ENCODE measurements at regions not wholly inside any gene's neighbourhood (a gene's known extent, or its start where the extent isn't known, plus 50 kb on each side); places are given as distances from the start of the nearest gene placed in this dataset.

- TF ChIP-seq, protein P1, sequence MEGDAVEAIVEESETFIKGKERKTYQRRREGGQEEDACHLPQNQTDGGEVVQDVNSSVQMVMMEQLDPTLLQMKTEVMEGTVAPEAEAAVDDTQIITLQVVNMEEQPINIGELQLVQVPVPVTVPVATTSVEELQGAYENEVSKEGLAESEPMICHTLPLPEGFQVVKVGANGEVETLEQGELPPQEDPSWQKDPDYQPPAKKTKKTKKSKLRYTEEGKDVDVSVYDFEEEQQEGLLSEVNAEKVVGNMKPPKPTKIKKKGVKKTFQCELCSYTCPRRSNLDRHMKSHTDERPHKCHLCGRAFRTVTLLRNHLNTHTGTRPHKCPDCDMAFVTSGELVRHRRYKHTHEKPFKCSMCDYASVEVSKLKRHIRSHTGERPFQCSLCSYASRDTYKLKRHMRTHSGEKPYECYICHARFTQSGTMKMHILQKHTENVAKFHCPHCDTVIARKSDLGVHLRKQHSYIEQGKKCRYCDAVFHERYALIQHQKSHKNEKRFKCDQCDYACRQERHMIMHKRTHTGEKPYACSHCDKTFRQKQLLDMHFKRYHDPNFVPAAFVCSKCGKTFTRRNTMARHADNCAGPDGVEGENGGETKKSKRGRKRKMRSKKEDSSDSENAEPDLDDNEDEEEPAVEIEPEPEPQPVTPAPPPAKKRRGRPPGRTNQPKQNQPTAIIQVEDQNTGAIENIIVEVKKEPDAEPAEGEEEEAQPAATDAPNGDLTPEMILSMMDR (IDR thresholded peaks at IDR 0.05; ENCODE audit: extremely low read depth in 1 of 2, insufficient read depth in 1 of 2, low read depth in 1 of 2, low read length in 2 of 2) = no peak
- TF ChIP-seq MYC (IDR thresholded peaks at IDR 0.05; ENCODE audit: low read depth, low read length) = no peak
- no peak for TF ChIP-seq POLR2AphosphoS5 (IDR thresholded peaks at IDR 0.05; ENCODE audit: insufficient read depth, low read depth, low read length)
- no peak for TF ChIP-seq EZH2 (IDR thresholded peaks at IDR 0.05; ENCODE audit: borderline replicate concordance, low read depth, low read length, severe bottlenecking)
- no peak for TF ChIP-seq POLR2A (IDR thresholded peaks at IDR 0.05; ENCODE audit: low read depth, low read length)
- TF ChIP-seq JUN (IDR thresholded peaks at IDR 0.05; ENCODE audit: borderline replicate concordance, insufficient read depth, insufficient read length, low read depth) = no peak
- TF ChIP-seq, protein P2, sequence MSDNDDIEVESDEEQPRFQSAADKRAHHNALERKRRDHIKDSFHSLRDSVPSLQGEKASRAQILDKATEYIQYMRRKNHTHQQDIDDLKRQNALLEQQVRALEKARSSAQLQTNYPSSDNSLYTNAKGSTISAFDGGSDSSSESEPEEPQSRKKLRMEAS (IDR thresholded peaks at IDR 0.05; ENCODE audit: insufficient read depth, insufficient read length) = no peak
- TF ChIP-seq FOS (IDR thresholded peaks at IDR 0.05; ENCODE audit: borderline replicate concordance, insufficient read depth, low read length) = no peak
- no peak for TF ChIP-seq GATA2 (IDR thresholded peaks at IDR 0.05; ENCODE audit: insufficient read depth, insufficient read length, low read depth, low read length)
Measured at GRCh38 chr2:14363976-14364375, 268.5 kb upstream of the LRATD1 start.

Measured in endothelial cell of umbilical vein (primary cell).